ENCODE measurements at regions not wholly inside any gene's neighbourhood (a gene's known extent, or its start where the extent isn't known, plus 50 kb on each side); places are given as distances from the start of the nearest gene placed in this dataset.
"Not testable (repeated sequence)": the region's sequence is repeated elsewhere in the genome, so short reads cannot be mapped to it uniquely, and the experiment has no call there.

DNA sequence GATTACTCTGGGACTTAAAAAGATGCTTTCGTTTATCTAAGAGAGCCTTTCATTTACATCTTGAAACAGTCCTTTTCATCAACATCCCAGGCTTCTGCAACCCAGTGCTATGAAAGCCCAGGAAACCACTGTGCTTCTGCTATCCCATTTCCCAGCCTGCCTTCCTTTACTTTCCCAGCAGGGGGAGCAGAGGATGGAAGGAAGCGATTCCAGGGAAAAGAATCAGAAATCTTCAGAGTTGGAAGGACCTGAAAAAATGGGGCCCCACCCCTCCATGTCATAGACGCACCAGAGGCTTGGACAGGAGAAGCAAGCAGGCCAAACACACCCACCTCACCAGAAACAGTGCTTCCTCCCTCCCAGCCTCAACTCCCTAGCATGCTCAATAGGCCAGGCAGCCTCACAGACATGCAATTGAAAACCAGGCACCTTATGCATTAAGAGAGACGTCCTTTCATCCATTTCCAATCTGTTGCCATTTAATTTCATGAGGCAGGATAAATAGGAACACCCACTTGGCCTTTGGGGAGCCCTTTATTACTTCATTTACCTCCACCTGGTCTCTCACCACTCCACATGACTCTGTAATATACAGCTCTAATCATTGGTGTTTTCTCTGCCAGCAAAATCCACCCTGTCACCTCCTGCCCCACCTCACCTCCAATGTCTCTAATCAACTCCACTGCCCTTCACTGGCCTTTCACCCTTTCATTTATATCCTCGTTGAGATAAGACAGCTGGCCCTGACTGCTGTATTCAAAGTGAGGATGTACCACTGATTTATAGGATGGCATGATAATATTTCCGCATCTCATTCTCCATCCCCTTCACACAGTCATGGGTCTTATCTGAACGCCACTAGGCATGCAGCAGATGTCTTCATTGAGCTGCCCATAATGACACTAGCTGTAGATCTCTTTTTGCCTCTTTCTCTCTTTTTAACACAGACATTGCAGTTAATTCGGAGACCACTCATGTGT, 583.9 kb downstream of the NTRK3 start:
- DNase-seq (no peak), ATAC-seq (replicated peaks) (no peak)
- H3K9me3 Mint-ChIP-seq: peaks cover 18 to 26% of the 10 kb centered on the region in 2 donors
- no peak overlapping the region for H3K4me3 Mint-ChIP-seq
- peaks cover 2% of the 10 kb centered on the region for H3K36me3 Mint-ChIP-seq (ENCODE audit: insufficient read depth)
- no peak overlapping the region for H3K27ac Mint-ChIP-seq
- H3K27me3 Mint-ChIP-seq: peaks cover 0 to 41% of the 10 kb centered on the region in 2 donors
- H3K4me1 Mint-ChIP-seq (ENCODE audit: low read depth in 2 of 2): no peaks in the 10 kb centered on the region

DNA sequence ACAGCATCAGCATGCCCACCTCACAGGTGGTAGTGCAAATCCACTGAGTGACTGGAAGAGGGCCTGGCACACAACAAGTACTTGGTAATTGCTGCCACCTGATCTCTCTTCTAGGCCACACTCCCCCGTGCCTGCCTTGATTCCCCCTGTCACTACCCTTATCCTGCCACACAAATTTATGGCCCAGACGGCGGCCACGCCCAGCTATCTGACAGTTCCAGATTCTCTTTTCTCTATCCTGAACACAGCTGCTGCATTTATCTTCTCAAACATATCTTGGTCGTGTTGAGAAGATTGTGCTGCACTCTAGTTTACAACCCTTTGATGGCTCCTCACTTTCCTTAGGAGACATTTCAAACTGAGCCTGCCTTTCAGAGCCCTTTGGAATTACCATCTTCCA, 585.2 kb downstream of the NTRK3 start:
- H3K4me1 Mint-ChIP-seq (ENCODE audit: low read depth in 2 of 2): no peaks in the 10 kb centered on the region
- no peak overlapping the region for H3K4me3 Mint-ChIP-seq
- H3K27ac Mint-ChIP-seq: no peak overlapping the region
- H3K36me3 Mint-ChIP-seq (ENCODE audit: insufficient read depth): peaks cover 2% of the 10 kb centered on the region
- H3K9me3 Mint-ChIP-seq: peaks cover 15 to 21% of the 10 kb centered on the region in 2 donors
- DNase-seq (no peak), ATAC-seq (replicated peaks) (no peak)
- peaks cover 0 to 41% of the 10 kb centered on the region in 2 donors for H3K27me3 Mint-ChIP-seq

DNA sequence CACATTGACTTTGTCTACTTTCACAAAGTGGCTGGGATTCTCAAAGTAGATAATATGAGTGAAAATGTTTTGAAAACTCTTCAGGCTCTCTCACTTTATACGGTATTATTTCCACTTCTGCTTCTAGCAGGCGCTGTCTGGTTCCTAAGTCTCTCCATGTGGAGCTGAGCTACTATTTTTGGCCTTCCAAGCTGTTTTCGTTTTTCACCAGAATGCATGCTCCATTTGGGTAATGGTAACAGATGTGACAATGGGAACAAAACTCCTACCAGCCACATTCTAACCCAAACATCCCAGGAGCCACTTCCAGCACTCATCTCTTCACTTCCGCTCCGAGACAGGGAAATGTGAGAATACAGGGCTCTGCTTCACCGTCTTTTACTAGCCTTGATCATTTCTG, 586.7 kb downstream of the NTRK3 start:
- ATAC-seq (replicated peaks): no peak

DNA sequence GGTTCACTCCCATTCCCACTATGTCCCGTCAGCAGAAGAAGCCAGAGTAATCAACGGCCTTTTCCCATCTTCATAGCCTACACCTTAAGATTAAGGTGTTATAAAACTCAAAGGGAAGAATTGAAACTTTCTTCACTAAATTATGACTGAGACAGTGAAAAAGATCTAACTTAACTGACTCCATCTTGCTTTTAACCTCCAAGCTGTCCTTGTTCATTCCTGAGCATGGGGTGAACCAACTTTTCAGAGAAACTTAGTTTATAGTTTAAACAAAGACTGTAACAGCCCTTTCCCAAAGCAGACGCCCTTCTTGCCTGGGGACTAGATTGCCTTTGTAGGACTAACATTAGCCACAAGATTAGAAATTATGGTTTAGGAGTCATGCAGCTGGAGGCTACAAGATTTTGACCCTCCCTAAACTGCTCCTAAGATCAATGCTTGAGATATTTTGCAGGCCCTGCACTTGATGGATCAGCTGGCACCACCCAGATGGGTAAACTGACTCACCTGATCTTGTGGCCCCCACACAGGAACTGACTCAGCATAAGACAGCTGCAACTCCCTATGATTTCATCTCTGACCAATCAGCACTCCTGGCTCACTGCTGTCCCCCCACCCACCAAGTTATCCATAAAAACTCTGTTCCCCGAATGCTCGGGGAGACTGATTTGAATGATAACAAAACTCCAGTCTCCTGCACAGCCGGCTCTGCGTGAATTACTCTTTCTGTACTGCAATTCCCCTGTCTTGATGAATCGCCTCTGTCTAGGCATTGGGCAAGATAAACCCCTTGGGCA, 587.6 kb downstream of the NTRK3 start:
- Mint-ChIP-seq H3K27me3 (peaks cover 0 to 44% of the 10 kb centered on the region in 2 donors), H3K9me3 (peaks cover 13 to 23% of the 10 kb centered on the region in 2 donors)
- ATAC-seq (replicated peaks); DNase-seq; H3K4me3 Mint-ChIP-seq; H3K36me3 Mint-ChIP-seq (ENCODE audit: insufficient read depth); H3K27ac Mint-ChIP-seq; H3K4me1 Mint-ChIP-seq (ENCODE audit: low read depth in 2 of 2): not testable (repeated sequence)

More for the DNA sequence above, 586.7 kb downstream of the NTRK3 start:
- no peak overlapping the region for H3K4me3 Mint-ChIP-seq
- H3K36me3 Mint-ChIP-seq (ENCODE audit: insufficient read depth): peaks cover 2% of the 10 kb centered on the region
- H3K27me3 Mint-ChIP-seq: peaks cover 0 to 41% of the 10 kb centered on the region in 2 donors
- H3K9me3 Mint-ChIP-seq: peaks cover 13 to 21% of the 10 kb centered on the region in 2 donors
- H3K4me1 Mint-ChIP-seq (ENCODE audit: low read depth in 2 of 2): no peaks in the 10 kb centered on the region
- no peak for DNase-seq
- H3K27ac Mint-ChIP-seq: no peak overlapping the region

DNA sequence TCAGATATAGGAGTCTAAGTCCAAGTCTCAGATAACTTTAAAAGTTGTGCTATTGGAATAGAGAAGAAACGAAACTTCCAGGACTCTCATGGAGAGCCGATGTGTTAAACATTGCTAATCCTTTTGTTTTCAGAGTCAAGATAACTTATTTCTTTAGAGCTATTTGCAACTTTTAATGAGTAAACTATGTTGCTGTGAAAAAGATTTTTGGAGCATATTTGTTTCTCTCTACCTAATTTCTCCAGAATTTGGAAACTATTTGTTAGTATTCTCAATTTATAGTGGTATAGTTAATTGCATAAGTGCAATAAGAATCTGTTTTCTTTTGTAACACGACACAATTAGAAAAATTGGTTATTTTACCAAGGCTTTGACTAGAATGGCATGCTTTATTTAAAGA, 588.9 kb downstream of the NTRK3 start:
- DNase-seq: no peak
- Mint-ChIP-seq H3K4me3 (no peak overlapping the region), H3K9me3 (peaks cover 11 to 23% of the 10 kb centered on the region in 2 donors), H3K4me1 (ENCODE audit: low read depth in 2 of 2) (no peaks in the 10 kb centered on the region), H3K27me3 (peaks cover 0 to 43% of the 10 kb centered on the region in 2 donors), H3K36me3 (ENCODE audit: insufficient read depth) (no peaks in the 10 kb centered on the region), H3K27ac (no peak overlapping the region)
- no peak for ATAC-seq (replicated peaks)

DNA sequence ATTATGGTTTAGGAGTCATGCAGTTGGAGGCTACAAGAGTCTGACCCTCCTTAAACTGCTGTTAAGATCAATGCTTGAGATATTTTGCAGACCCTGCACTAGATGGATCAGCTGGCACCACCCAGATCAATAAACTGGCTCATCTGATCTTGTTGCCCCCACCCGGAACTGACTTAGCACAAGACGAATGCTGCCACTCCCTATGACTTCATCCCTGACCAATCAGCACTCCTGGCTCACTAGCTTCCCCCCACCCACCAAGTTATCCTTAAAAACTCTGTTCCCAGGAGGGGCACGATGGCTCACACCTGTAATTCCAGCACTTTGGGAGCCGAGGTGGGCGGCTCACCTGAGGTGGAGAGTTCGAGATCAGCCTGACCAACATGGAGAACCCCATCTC, 594.0 kb downstream of the NTRK3 start:
- Mint-ChIP-seq H3K9me3 (peaks cover 4 to 8% of the 10 kb centered on the region in 2 donors), H3K4me3 (no peak overlapping the region), H3K27me3 (peaks cover 0 to 9% of the 10 kb centered on the region in 2 donors), H3K27ac (no peak overlapping the region), H3K4me1 (ENCODE audit: low read depth in 2 of 2) (no peaks in the 10 kb centered on the region), H3K36me3 (ENCODE audit: insufficient read depth) (no peaks in the 10 kb centered on the region)
- DNase-seq: no peak
- no peak for ATAC-seq (replicated peaks)

DNA sequence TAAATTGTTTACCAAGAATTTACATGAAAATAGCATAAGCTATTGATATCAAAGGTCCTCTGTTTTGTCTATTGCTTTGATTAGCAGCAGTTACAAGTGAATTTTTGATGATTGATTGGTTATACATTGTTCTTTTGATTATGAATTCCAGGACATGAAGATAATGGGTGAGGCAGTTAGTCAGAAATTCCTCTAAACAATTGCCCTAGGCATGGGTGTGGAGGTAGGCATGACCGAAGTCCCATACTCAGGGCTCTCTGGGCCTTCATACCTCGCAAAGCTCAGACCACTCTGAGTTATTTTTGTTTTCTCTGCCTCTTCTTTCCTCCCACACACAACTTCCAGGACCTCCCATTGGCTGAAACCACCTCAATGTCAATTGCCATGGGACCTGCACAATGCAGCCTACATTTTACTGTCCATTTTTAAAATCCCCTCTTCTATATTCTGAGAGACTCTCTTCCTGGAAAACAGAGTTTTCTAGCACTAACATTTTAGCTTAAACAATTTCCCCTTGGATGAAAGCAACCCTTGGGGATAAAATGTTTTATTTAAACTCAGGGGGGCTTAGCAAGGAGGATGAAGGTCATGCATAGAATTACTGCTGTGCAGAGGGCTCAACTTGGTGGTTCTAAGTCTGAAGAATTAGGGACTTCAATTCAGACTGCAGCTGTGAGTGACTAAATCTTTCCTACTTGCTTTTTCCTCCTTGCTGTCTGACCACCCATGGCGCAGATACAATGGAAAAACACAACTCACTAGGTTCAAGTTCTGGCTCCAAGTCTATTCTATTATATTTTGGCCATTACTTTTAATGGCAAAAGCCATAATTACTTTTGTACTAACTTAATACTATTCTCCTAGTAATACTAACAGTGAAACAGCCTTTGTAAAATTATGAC, 594.8 kb downstream of the NTRK3 start:
- ATAC-seq (replicated peaks): no peak
- DNase-seq: no peak
- peaks cover 4 to 8% of the 10 kb centered on the region in 2 donors for H3K9me3 Mint-ChIP-seq
- no peaks in the 10 kb centered on the region for H3K4me1 Mint-ChIP-seq (ENCODE audit: low read depth in 2 of 2)
- H3K4me3 Mint-ChIP-seq: no peak overlapping the region
- H3K36me3 Mint-ChIP-seq (ENCODE audit: insufficient read depth): no peaks in the 10 kb centered on the region
- H3K27ac Mint-ChIP-seq: no peak overlapping the region
- H3K27me3 Mint-ChIP-seq: peaks cover 0 to 9% of the 10 kb centered on the region in 2 donors

DNA sequence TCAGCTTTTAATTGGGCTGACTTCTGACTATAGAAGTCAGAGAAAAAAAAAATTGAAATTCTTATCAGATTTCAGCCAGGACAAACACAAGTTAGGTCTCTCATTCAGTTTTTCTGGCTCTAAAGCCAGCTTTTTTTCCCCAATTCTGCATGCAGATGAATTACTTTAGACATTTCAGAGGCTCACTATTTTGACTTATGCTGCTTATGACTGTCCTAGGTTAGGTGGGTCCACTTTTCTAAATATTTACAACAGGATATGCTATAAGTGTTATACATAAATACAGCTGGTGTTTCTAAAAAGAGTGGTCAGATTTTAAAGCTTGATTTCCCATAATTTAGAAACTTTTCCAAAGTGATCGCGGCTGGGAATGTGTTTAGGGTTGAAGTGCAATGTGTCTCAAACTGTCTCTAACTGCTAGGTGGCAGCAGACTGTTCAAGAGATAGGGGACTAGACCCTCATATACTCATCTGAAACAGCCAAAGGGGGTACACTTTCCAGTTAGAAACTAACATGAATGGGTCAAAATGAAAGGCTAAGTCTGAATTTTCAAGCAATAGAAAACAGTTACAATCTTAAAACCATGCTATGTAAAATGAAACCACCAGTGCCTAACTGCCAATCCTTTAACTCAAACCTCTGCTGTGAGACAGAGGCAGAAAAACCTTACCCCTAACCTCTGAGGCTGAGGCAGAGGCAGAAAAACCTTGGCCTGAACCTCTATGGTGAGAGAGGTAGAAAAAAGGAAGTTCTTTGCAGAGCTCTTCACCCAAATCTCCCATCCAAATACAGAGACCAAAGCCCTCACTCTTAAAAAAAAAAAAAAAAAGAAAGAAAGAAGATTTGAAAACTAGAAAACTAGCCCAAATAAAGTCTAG, 596.0 kb downstream of the NTRK3 start:
- DNase-seq: no peak
- Mint-ChIP-seq H3K27me3 (peaks cover 0 to 9% of the 10 kb centered on the region in 2 donors), H3K9me3 (peaks cover 4 to 8% of the 10 kb centered on the region in 2 donors), H3K4me1 (ENCODE audit: low read depth in 2 of 2) (no peaks in the 10 kb centered on the region), H3K27ac (no peak overlapping the region), H3K4me3 (no peak overlapping the region), H3K36me3 (ENCODE audit: insufficient read depth) (no peaks in the 10 kb centered on the region)
- no peak for ATAC-seq (replicated peaks)

DNA sequence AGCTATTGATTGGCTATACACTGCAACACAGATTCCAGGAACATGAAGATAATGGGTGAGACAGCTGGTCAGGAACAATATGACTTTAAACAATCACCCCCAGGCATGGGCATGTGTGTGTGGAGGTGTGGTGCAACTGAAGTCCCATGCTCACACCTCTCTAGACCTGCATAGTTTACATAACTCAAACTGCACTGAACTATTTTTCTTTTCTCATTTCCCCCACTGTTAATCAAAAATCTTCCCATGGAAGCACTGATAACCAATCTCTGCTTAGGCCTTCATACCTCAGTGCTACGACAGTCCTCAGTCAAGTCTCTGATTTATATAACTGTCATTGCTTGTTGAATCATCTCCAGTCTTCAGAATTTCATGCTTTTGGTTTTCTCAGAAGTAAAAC, 600.2 kb downstream of the NTRK3 start:
- Mint-ChIP-seq H3K27me3 (no peaks in the 10 kb centered on the region), H3K4me1 (ENCODE audit: low read depth in 2 of 2) (no peaks in the 10 kb centered on the region), H3K36me3 (ENCODE audit: insufficient read depth) (no peaks in the 10 kb centered on the region), H3K4me3 (no peak overlapping the region), H3K27ac (no peak overlapping the region), H3K9me3 (no peaks in the 10 kb centered on the region)
- no peak for ATAC-seq (replicated peaks)
- DNase-seq: no peak

DNA sequence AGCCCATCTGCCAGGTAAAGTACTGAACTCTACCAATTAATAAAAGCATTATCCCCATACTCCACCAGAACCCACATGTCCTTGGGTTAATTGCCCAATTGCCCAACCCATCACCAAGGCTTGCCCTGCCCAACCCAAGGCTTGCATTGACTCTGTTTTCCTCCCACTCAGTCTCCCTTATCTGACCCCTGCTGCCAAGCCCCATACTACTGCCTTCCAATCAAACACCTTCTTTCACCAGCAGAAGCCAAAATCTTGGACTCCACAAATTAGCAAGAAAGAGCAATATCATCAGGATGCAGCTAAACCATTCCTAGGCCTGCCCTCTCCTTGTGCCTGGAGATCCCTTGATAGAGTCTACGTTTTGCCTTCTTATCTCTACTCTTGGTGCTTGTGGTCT, 602.9 kb downstream of the NTRK3 start:
- Mint-ChIP-seq H3K4me1 (ENCODE audit: low read depth in 2 of 2) (no peaks in the 10 kb centered on the region), H3K27me3 (no peaks in the 10 kb centered on the region), H3K36me3 (ENCODE audit: insufficient read depth) (no peaks in the 10 kb centered on the region), H3K9me3 (peaks cover 0 to 5% of the 10 kb centered on the region in 2 donors), H3K4me3 (no peak overlapping the region), H3K27ac (no peak overlapping the region)
- ATAC-seq (replicated peaks): no peak
- no peak for DNase-seq

DNA sequence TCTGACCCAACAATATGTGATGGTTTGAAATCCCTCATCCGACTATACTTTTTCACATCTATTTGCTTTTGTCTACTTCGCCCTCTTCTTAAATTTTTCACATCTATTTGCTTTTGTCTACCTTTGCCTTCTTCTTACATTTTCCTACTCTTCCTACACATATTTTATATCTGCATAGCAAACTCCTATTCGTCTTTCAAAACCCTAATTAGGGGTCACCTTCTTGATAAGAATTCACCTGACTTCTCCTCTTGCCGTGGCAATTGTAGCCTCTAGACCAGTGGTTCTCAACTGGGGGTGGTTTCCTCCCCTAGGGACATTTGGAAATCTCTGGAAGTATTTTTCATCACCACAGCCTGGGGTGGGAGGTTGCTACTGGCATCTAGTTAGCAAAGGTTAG, 607.4 kb downstream of the NTRK3 start:
- no peaks in the 10 kb centered on the region for H3K4me1 Mint-ChIP-seq (ENCODE audit: low read depth in 2 of 2)
- H3K9me3 Mint-ChIP-seq: peaks cover 0 to 5% of the 10 kb centered on the region in 2 donors
- DNase-seq: no peak

DNA sequence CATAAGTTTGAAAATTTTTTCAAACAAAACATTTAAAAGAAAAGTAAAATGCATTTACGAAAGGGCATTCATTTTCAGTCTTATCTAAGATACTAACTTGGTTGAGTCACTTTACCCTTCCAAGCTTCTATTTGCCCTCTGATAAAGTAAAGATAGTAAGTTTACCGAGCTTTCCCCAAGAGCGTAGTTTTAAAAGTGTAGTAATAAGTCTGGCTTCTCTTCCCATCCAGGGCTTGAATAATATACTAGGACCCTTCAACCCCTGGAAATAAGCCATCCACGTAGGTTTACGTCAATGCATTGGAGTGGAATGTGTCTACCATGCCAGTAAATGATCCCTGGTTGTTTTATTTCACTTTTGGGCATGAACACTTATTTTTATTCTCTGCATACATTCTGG, 608.3 kb downstream of the NTRK3 start:
- Mint-ChIP-seq H3K4me3 (no peak overlapping the region), H3K36me3 (ENCODE audit: insufficient read depth) (no peaks in the 10 kb centered on the region), H3K9me3 (peaks cover 0 to 5% of the 10 kb centered on the region in 2 donors)

More for the DNA sequence above, 607.4 kb downstream of the NTRK3 start:
- Mint-ChIP-seq H3K27me3 (no peaks in the 10 kb centered on the region), H3K4me3 (no peak overlapping the region), H3K27ac (no peak overlapping the region), H3K36me3 (ENCODE audit: insufficient read depth) (no peaks in the 10 kb centered on the region)
- ATAC-seq (replicated peaks): no peak

More for the DNA sequence above, 608.3 kb downstream of the NTRK3 start:
- Mint-ChIP-seq H3K4me1 (ENCODE audit: low read depth in 2 of 2) (no peaks in the 10 kb centered on the region), H3K27ac (no peak overlapping the region), H3K27me3 (peaks cover 0 to 7% of the 10 kb centered on the region in 2 donors)
- ATAC-seq (replicated peaks): no peak
- DNase-seq: no peak

Data from effector memory CD8-positive, alpha-beta T cell (primary cell).